ENCODE measurements at regions not wholly inside any gene's neighbourhood (a gene's known extent, or its start where the extent isn't known, plus 50 kb on each side); places are given as distances from the start of the nearest gene placed in this dataset.

DNA sequence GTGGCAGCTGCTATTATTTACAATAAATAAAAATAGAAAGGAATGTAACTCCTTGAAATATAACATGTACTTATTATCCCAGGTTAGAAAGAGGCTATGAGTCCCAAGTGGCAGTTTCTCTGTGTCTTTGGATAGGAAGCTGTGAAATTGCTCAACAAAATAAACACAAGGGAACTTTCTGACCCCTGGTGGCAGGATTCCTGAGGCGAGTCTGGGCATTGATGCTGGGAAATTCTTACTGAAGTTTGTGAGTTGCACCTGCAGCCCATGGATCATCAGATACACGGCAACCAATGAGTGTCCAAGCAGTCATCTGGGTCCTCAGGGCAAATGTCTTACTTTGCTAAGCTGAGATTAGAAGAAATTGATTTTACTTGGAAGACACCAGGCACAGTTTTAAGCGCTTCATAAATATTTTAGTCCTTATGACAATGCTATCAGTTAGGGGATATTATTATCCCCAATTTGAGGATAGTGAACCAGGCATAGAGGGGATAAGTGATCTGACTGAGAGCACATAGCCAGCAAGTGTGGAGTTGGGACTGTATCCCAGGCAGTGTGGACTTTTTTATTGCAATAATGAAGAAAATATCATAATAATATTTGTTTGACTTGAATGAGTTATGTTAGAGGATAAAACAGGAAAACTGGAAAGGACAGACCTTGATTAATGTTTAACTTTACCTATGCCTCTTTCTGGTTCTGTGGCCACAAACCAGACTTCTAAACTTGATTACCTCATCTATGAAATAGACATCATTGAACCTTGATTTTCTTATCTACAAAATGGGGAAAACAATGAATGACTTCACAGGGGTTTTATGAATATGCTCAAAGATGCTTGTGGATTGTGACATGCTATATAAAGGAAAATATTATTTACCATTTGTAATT, 265.5 kb upstream of the ADAMTSL1 start:
- 20% methylated on average over 1 of the region's 3 CpGs for WGBS (ENCODE audit: insufficient coverage)
- no peaks in the 10 kb centered on the region for H3K36me3 ChIP-seq (ENCODE audit: control insufficient read depth in 4 of 4, insufficient read depth in 4 of 4, low read length in 3 of 4)
- H3K4me1 ChIP-seq (ENCODE audit: control extremely low read depth in 1 of 4, control insufficient read depth in 4 of 4, insufficient read depth in 4 of 4, low read length in 3 of 4), result no peaks in the 10 kb centered on the region
- no peak overlapping the region for H3K27ac ChIP-seq (ENCODE audit: insufficient read depth in 1 of 2, low read depth in 1 of 2, low read length in 2 of 2, poor library complexity in 1 of 2, severe bottlenecking in 2 of 2)
- no peak overlapping the region for H3K4me3 ChIP-seq (ENCODE audit: control insufficient read depth in 1 of 7, extremely low read depth in 1 of 7, insufficient read depth in 4 of 7, low read depth in 2 of 7, low read length in 6 of 7)
- ChIA-PET CTCF (no interaction called here), POLR2A (no interaction called here)
- no peaks in the 10 kb centered on the region for H3K9me3 ChIP-seq (ENCODE audit: control extremely low read depth in 1 of 5, control insufficient read depth in 4 of 5, insufficient read depth in 2 of 5, low read depth in 1 of 5, low read length in 4 of 5)
- peaks cover 0 to 5% (median 3%) of the 10 kb centered on the region in 5 experiments for H3K27me3 ChIP-seq (replicated peaks in 2 of 5; ENCODE audit: control insufficient read depth in 4 of 5, insufficient read depth in 5 of 5, low read length in 4 of 5)
- DNase-seq, result peak in 2 of 3 donors; percentile 9 to 16

GRCh38 chr9:18215626-18216025, 258.3 kb upstream of the ADAMTSL1 start:
- ChIA-PET POLR2A (no interaction called here), CTCF (interaction anchor here (3.1 kb wide), 1 partner anchor 405 kb away, joined by 10 read pairs; no protein-coding TSS in a partner anchor)
- Histone ChIP-seq H3K27ac (ENCODE audit: insufficient read depth in 1 of 2, low read depth in 1 of 2, low read length in 2 of 2, poor library complexity in 1 of 2, severe bottlenecking in 2 of 2) (no peak overlapping the region), H3K27me3 (replicated peaks in 2 of 5; ENCODE audit: control insufficient read depth in 4 of 5, insufficient read depth in 5 of 5, low read length in 4 of 5) (peaks cover 0 to 9% (median 0%) of the 10 kb centered on the region in 5 experiments), H3K4me3 (ENCODE audit: control insufficient read depth in 1 of 7, extremely low read depth in 1 of 7, insufficient read depth in 4 of 7, low read depth in 2 of 7, low read length in 6 of 7) (no peak overlapping the region), H3K36me3 (ENCODE audit: control insufficient read depth in 4 of 4, insufficient read depth in 4 of 4, low read length in 3 of 4) (no peaks in the 10 kb centered on the region), H3K4me1 (ENCODE audit: control extremely low read depth in 1 of 4, control insufficient read depth in 4 of 4, insufficient read depth in 4 of 4, low read length in 3 of 4) (no peaks in the 10 kb centered on the region), H3K9me3 (ENCODE audit: control extremely low read depth in 1 of 5, control insufficient read depth in 4 of 5, insufficient read depth in 2 of 5, low read depth in 1 of 5, low read length in 4 of 5) (peaks cover 0 to 2% (median 0%) of the 10 kb centered on the region in 5 experiments)
- no peak for DNase-seq
- 100% methylated on average over 2 of the region's 3 CpGs for WGBS (ENCODE audit: insufficient coverage)

GRCh38 chr9:18216376-18216775, 257.6 kb upstream of the ADAMTSL1 start:
- Histone ChIP-seq H3K4me3 (ENCODE audit: control insufficient read depth in 1 of 7, extremely low read depth in 1 of 7, insufficient read depth in 4 of 7, low read depth in 2 of 7, low read length in 6 of 7) (no peak overlapping the region), H3K27ac (ENCODE audit: insufficient read depth in 1 of 2, low read depth in 1 of 2, low read length in 2 of 2, poor library complexity in 1 of 2, severe bottlenecking in 2 of 2) (no peak overlapping the region), H3K9me3 (ENCODE audit: control extremely low read depth in 1 of 5, control insufficient read depth in 4 of 5, insufficient read depth in 2 of 5, low read depth in 1 of 5, low read length in 4 of 5) (peaks cover 0 to 2% (median 0%) of the 10 kb centered on the region in 5 experiments), H3K36me3 (ENCODE audit: control insufficient read depth in 4 of 4, insufficient read depth in 4 of 4, low read length in 3 of 4) (no peaks in the 10 kb centered on the region), H3K4me1 (ENCODE audit: control extremely low read depth in 1 of 4, control insufficient read depth in 4 of 4, insufficient read depth in 4 of 4, low read length in 3 of 4) (no peaks in the 10 kb centered on the region), H3K27me3 (replicated peaks in 2 of 5; ENCODE audit: control insufficient read depth in 4 of 5, insufficient read depth in 5 of 5, low read length in 4 of 5) (peaks cover 0 to 8% (median 0%) of the 10 kb centered on the region in 5 experiments)
- ChIA-PET POLR2A (no interaction called here), CTCF (no interaction called here)
- 100% methylated on average over 1 of the region's 1 CpG for WGBS (ENCODE audit: insufficient coverage)
- DNase-seq, result no peak

DNA sequence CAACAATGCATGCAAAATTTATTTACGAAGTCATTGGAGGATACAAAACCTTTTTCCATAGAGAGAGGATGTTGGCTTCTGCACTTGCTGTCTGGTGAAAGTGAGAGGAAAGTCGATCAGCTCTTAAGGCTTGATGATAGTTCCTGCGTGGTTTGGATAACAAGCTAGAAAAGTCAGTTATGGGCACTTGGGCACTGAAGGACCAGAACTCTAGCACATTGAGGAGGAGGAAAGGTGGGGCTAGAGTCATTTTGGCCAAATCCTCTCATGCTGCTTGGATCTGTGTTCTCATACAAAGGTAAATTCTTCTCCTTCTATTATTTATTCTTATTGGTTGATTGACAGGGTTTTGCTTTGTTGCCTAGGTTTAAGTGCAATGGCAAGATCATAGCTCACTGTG, 245.9 kb upstream of the ADAMTSL1 start:
- WGBS (ENCODE audit: insufficient coverage), result 93% methylated on average over 3 of the region's 3 CpGs
- ChIA-PET POLR2A (no interaction called here), CTCF (no interaction called here)
- no peaks in the 10 kb centered on the region for H3K4me1 ChIP-seq (ENCODE audit: control extremely low read depth in 1 of 4, control insufficient read depth in 4 of 4, insufficient read depth in 4 of 4, low read length in 3 of 4)
- no peaks in the 10 kb centered on the region for H3K9me3 ChIP-seq (ENCODE audit: control extremely low read depth in 1 of 5, control insufficient read depth in 4 of 5, insufficient read depth in 2 of 5, low read depth in 1 of 5, low read length in 4 of 5)
- DNase-seq, result no peak
- H3K27ac ChIP-seq (ENCODE audit: insufficient read depth in 1 of 2, low read depth in 1 of 2, low read length in 2 of 2, poor library complexity in 1 of 2, severe bottlenecking in 2 of 2), result no peak overlapping the region
- no peak overlapping the region for H3K4me3 ChIP-seq (ENCODE audit: control insufficient read depth in 1 of 7, extremely low read depth in 1 of 7, insufficient read depth in 4 of 7, low read depth in 2 of 7, low read length in 6 of 7)
- H3K36me3 ChIP-seq (ENCODE audit: control insufficient read depth in 4 of 4, insufficient read depth in 4 of 4, low read length in 3 of 4), result no peaks in the 10 kb centered on the region
- H3K27me3 ChIP-seq (replicated peaks in 2 of 5; ENCODE audit: control insufficient read depth in 4 of 5, insufficient read depth in 5 of 5, low read length in 4 of 5), result peaks cover 0 to 10% (median 2%) of the 10 kb centered on the region in 5 experiments

DNA sequence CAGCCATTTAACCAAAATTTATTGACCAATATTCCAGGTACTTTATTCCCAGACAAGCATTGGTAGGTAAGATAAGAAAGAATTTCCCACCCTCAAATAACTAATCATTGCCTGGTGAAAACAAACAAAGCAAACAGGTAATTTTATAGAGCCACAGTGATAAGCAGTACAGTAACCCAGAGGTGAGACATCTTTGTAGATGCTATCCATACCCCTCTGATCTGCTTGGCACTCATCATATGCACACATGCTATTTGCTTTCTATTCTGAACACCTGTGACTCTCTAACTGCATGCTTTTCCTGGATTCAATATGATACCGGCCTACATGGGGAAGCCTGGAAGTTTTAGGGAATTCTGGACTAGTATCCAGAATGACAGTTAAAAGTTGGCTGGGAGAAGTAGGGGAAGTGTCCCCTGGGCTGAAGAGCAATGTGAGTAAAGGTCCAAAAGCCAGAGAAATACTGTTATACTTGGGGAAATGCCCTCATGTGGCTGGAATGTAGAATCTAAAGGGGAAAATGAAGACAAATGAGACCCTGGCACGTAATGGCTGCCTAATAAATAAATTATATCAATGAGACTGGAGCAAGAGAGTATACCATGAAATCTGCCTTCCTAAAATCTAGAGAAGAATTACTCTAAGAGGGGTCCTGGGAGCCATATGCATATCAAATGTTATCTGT, 243.8 kb upstream of the ADAMTSL1 start:
- CTCF ChIA-PET, result no interaction called here
- Histone ChIP-seq H3K27me3 (replicated peaks in 2 of 5; ENCODE audit: control insufficient read depth in 4 of 5, insufficient read depth in 5 of 5, low read length in 4 of 5) (peaks cover 0 to 11% (median 4%) of the 10 kb centered on the region in 5 experiments), H3K27ac (ENCODE audit: insufficient read depth in 1 of 2, low read depth in 1 of 2, low read length in 2 of 2, poor library complexity in 1 of 2, severe bottlenecking in 2 of 2) (no peak overlapping the region), H3K9me3 (ENCODE audit: control extremely low read depth in 1 of 5, control insufficient read depth in 4 of 5, insufficient read depth in 2 of 5, low read depth in 1 of 5, low read length in 4 of 5) (no peaks in the 10 kb centered on the region), H3K36me3 (ENCODE audit: control insufficient read depth in 4 of 4, insufficient read depth in 4 of 4, low read length in 3 of 4) (no peaks in the 10 kb centered on the region), H3K4me3 (ENCODE audit: control insufficient read depth in 1 of 7, extremely low read depth in 1 of 7, insufficient read depth in 4 of 7, low read depth in 2 of 7, low read length in 6 of 7) (no peak overlapping the region), H3K4me1 (ENCODE audit: control extremely low read depth in 1 of 4, control insufficient read depth in 4 of 4, insufficient read depth in 4 of 4, low read length in 3 of 4) (no peaks in the 10 kb centered on the region)
- DNase-seq, result no peak
- POLR2A ChIA-PET, result no interaction called here
- 94% methylated on average over 2 of the region's 2 CpGs for WGBS (ENCODE audit: insufficient coverage)

GRCh38 chr9:18233311-18233710, 240.6 kb upstream of the ADAMTSL1 start:
- no peak for DNase-seq
- H3K4me3 ChIP-seq (ENCODE audit: control insufficient read depth in 1 of 7, extremely low read depth in 1 of 7, insufficient read depth in 4 of 7, low read depth in 2 of 7, low read length in 6 of 7), result no peak overlapping the region
- POLR2A ChIA-PET, result no interaction called here

More at GRCh38 chr9:18233311-18233710, 240.6 kb upstream of the ADAMTSL1 start:
- no peaks in the 10 kb centered on the region for H3K4me1 ChIP-seq (ENCODE audit: control extremely low read depth in 1 of 4, control insufficient read depth in 4 of 4, insufficient read depth in 4 of 4, low read length in 3 of 4)
- peaks cover 0 to 11% (median 5%) of the 10 kb centered on the region in 5 experiments for H3K27me3 ChIP-seq (replicated peaks in 2 of 5; ENCODE audit: control insufficient read depth in 4 of 5, insufficient read depth in 5 of 5, low read length in 4 of 5)
- CTCF ChIA-PET, result interaction anchor here (1.4 kb wide), 1 partner anchor 14 kb away, joined by 3 read pairs; no protein-coding TSS in a partner anchor
- no CpG with 5 or more reads among the region's 4 CpGs for WGBS (ENCODE audit: insufficient coverage)
- H3K27ac ChIP-seq (ENCODE audit: insufficient read depth in 1 of 2, low read depth in 1 of 2, low read length in 2 of 2, poor library complexity in 1 of 2, severe bottlenecking in 2 of 2), result no peak overlapping the region
- no peaks in the 10 kb centered on the region for H3K36me3 ChIP-seq (ENCODE audit: control insufficient read depth in 4 of 4, insufficient read depth in 4 of 4, low read length in 3 of 4)
- H3K9me3 ChIP-seq (ENCODE audit: control extremely low read depth in 1 of 5, control insufficient read depth in 4 of 5, insufficient read depth in 2 of 5, low read depth in 1 of 5, low read length in 4 of 5), result no peaks in the 10 kb centered on the region

Measured in common myeloid progenitor, CD34-positive (primary cell).